GM18519 (cell line): ENCODE measurements at regions not wholly inside any gene's neighbourhood (a gene's known extent, or its start where the extent isn't known, plus 50 kb on each side); places are given as distances from the start of the nearest gene placed in this dataset.

Experiments used
- ATAC-seq: cut with Tn5 transposase; IDR thresholded peaks from one replicate; pipeline ENCODE4 v1.9.1; 2021; ENCODE audit warnings: mild to moderate bottlenecking, moderate library complexity; ENCODE audit not compliant: unreplicated experiment, low FRiP score

- no peak for ATAC-seq
These were observed 478.2 kb upstream of the CITED2 start for GRCh38 chr6:139852488-139853140.

- no peak for ATAC-seq
These were observed 477.6 kb upstream of the CITED2 start for GRCh38 chr6:139852067-139852466.

- no peak for ATAC-seq
These were observed 476.8 kb upstream of the CITED2 start for GRCh38 chr6:139851206-139851605.

- ATAC-seq = no peak
These were observed 476.1 kb upstream of the CITED2 start for GRCh38 chr6:139850512-139850911.

- no peak for ATAC-seq
These were observed 473.0 kb upstream of the CITED2 start for GRCh38 chr6:139847457-139847813.

- ATAC-seq = no peak
These were observed 472.3 kb upstream of the CITED2 start for GRCh38 chr6:139846538-139847456.

- ATAC-seq = no peak
These were observed 470.5 kb upstream of the CITED2 start for GRCh38 chr6:139844907-139845306.

GRCh38 chr6:139841794-139842215 lies 467.4 kb upstream of the CITED2 start:
- ATAC-seq = peak; percentile 89

GRCh38 chr6:139839506-139840156 lies 465.2 kb upstream of the CITED2 start:
- no peak for ATAC-seq

GRCh38 chr6:139834232-139834631 lies 459.8 kb upstream of the CITED2 start:
- ATAC-seq = no peak

- no peak for ATAC-seq
These were observed 459.1 kb upstream of the CITED2 start for GRCh38 chr6:139833592-139833991.

- ATAC-seq = no peak
These were observed 458.3 kb upstream of the CITED2 start for GRCh38 chr6:139832493-139833305.

GRCh38 chr6:139829576-139829975 lies 455.1 kb upstream of the CITED2 start:
- ATAC-seq = no peak

GRCh38 chr6:139828751-139829519 lies 454.5 kb upstream of the CITED2 start:
- no peak for ATAC-seq

GRCh38 chr6:139825935-139826374 lies 451.5 kb upstream of the CITED2 start:
- ATAC-seq = no peak

GRCh38 chr6:139824864-139825263 lies 450.4 kb upstream of the CITED2 start:
- ATAC-seq = no peak

- no peak for ATAC-seq
These were observed 449.3 kb upstream of the CITED2 start for GRCh38 chr6:139823808-139824126.

- ATAC-seq = no peak
These were observed 448.8 kb upstream of the CITED2 start for GRCh38 chr6:139823099-139823807.

GRCh38 chr6:139821676-139822223 lies 447.3 kb upstream of the CITED2 start:
- no peak for ATAC-seq
